ENCODE measurements at regions not wholly inside any gene's neighbourhood (a gene's known extent, or its start where the extent isn't known, plus 50 kb on each side); places are given as distances from the start of the nearest gene placed in this dataset.

GRCh38 chr4:136748165-136748564 is 784.1 kb downstream of the PCDH18 start:
- no peak overlapping the region for H3K27ac ChIP-seq
- H3K27me3 ChIP-seq: no peaks in the 10 kb centered on the region
- DNase-seq: no peak
- TF ChIP-seq CTCF (IDR thresholded peaks at IDR 0.05): no peak
- intact Hi-C loops (cut with DNase I): no loop called here
- no peak for ATAC-seq
- no peaks in the 10 kb centered on the region for H3K4me1 ChIP-seq
- H3K36me3 ChIP-seq: no peaks in the 10 kb centered on the region
- H3K4me3 ChIP-seq: no peak overlapping the region
- no peaks in the 10 kb centered on the region for H3K9me3 ChIP-seq

- Histone ChIP-seq H3K4me3 (no peak overlapping the region), H3K9me3 (no peaks in the 10 kb centered on the region), H3K36me3 (no peaks in the 10 kb centered on the region), H3K4me1 (no peaks in the 10 kb centered on the region), H3K27ac (no peak overlapping the region), H3K27me3 (no peaks in the 10 kb centered on the region)
- intact Hi-C loops (cut with DNase I): no loop called here
- ATAC-seq: no peak
- DNase-seq: no peak
- TF ChIP-seq CTCF (IDR thresholded peaks at IDR 0.05): no peak
Measured at GRCh38 chr4:136743238-136743637, 789.1 kb downstream of the PCDH18 start.

- H3K27me3 ChIP-seq: no peaks in the 10 kb centered on the region
- ATAC-seq: no peak
- no peak for DNase-seq
- H3K9me3 ChIP-seq: no peaks in the 10 kb centered on the region
- no peaks in the 10 kb centered on the region for H3K36me3 ChIP-seq
- intact Hi-C loops (cut with DNase I): no loop called here
- no peaks in the 10 kb centered on the region for H3K4me1 ChIP-seq
- no peak overlapping the region for H3K4me3 ChIP-seq
- no peak overlapping the region for H3K27ac ChIP-seq
- TF ChIP-seq CTCF (IDR thresholded peaks at IDR 0.05): no peak
Measured at GRCh38 chr4:136742333-136742732, 790.0 kb downstream of the PCDH18 start.

GRCh38 chr4:136741468-136741867 is 790.8 kb downstream of the PCDH18 start:
- no peak for ATAC-seq
- no peaks in the 10 kb centered on the region for H3K36me3 ChIP-seq
- no peaks in the 10 kb centered on the region for H3K9me3 ChIP-seq
- H3K4me1 ChIP-seq: no peaks in the 10 kb centered on the region
- intact Hi-C loops (cut with DNase I): no loop called here
- no peak for TF ChIP-seq CTCF (IDR thresholded peaks at IDR 0.05)
- no peaks in the 10 kb centered on the region for H3K27me3 ChIP-seq
- H3K27ac ChIP-seq: no peak overlapping the region
- no peak for DNase-seq
- H3K4me3 ChIP-seq: no peak overlapping the region

- Histone ChIP-seq H3K9me3 (no peaks in the 10 kb centered on the region), H3K27ac (no peak overlapping the region), H3K27me3 (no peaks in the 10 kb centered on the region), H3K4me3 (no peak overlapping the region), H3K36me3 (no peaks in the 10 kb centered on the region), H3K4me1 (no peaks in the 10 kb centered on the region)
- ATAC-seq (no peak), DNase-seq (no peak)
- TF ChIP-seq CTCF (IDR thresholded peaks at IDR 0.05): no peak
- intact Hi-C loops (cut with DNase I): no loop called here
Measured at GRCh38 chr4:136740326-136740725, 792.0 kb downstream of the PCDH18 start.

- intact Hi-C loops (cut with DNase I): no loop called here
- H3K9me3 ChIP-seq: no peaks in the 10 kb centered on the region
- no peaks in the 10 kb centered on the region for H3K36me3 ChIP-seq
- DNase-seq (no peak), ATAC-seq (no peak)
- H3K27me3 ChIP-seq: no peaks in the 10 kb centered on the region
- no peaks in the 10 kb centered on the region for H3K4me1 ChIP-seq
- H3K4me3 ChIP-seq: no peak overlapping the region
- no peak for TF ChIP-seq CTCF (IDR thresholded peaks at IDR 0.05)
- no peak overlapping the region for H3K27ac ChIP-seq
Measured at GRCh38 chr4:136737066-136737465, 795.2 kb downstream of the PCDH18 start.

All from upper lobe of right lung (tissue), 1 donor.